ENCODE measurements at regions not wholly inside any gene's neighbourhood (a gene's known extent, or its start where the extent isn't known, plus 50 kb on each side); places are given as distances from the start of the nearest gene placed in this dataset.

DNA sequence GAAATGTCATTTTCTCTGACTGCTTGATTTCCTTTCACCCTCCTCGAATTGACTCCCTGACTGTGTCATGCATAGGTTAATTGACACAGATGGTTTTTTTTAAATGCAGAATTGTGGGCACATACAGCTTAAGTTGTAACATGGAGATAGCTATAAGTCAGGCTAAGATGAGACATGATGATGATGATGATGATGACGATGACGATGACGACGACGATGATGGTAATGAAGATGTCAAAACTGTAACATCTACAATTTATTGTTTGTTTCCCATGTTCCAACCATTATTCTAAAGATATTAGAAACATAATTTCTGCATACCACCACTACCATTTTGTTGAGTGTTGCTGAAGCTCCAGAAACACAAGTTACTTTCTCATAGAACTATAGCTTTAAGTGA, 1232.8 kb downstream of the XPNPEP1 start:
- TF ChIP-seq CBX2 (IDR thresholded peaks at IDR 0.05; ENCODE audit: borderline replicate concordance, low read depth): no peak
- TF ChIP-seq POLR2A (IDR thresholded peaks at IDR 0.05; ENCODE audit: low read length): no peak
- TF ChIP-seq SREBF2 (IDR thresholded peaks at IDR 0.05): no peak
